Keratinocyte (primary cell): ENCODE measurements at regions not wholly inside any gene's neighbourhood (a gene's known extent, or its start where the extent isn't known, plus 50 kb on each side); places are given as distances from the start of the nearest gene placed in this dataset.

Experiments used
- CTCF ChIP-seq, 3 experiments: IDR thresholded peaks in 1 of 3; conservative IDR thresholded peaks in 1 of 3; optimal IDR thresholded peaks in 1 of 3; 2 replicates in 2 of 3; 3 replicates in 1 of 3; pipeline versions ENCODE3 to v1.5.1; 2011; ENCODE audit warnings: low read length in 3 of 3, mild to moderate bottlenecking in 3 of 3, moderate library complexity in 2 of 3, control low read depth in 1 of 3, inconsistent platforms in 1 of 3; ENCODE audit not compliant: insufficient read depth in 2 of 3; ENCODE audit errors: extremely low read depth in 1 of 3
- EZH2 ChIP-seq: IDR thresholded peaks from one replicate; pipeline ENCODE4 v1.6.1; 2012; ENCODE audit warnings: inconsistent platforms, mild to moderate bottlenecking, low read length, moderate library complexity

- TF ChIP-seq CTCF (optimal IDR thresholded peaks at IDR 0.05 in 1 of 3, IDR thresholded peaks at IDR 0.05 in 1 of 3, conservative IDR thresholded peaks at IDR 0.05 in 1 of 3; ENCODE audit: extremely low read depth in 1 of 3, insufficient read depth in 2 of 3, low read length in 3 of 3) (no peak), EZH2 (no peak)
Measured at GRCh38 chr3:13740795-13741194, 139.1 kb downstream of the WNT7A start.
